Limb (tissue), 2 donors: ENCODE measurements at regions not wholly inside any gene's neighbourhood (a gene's known extent, or its start where the extent isn't known, plus 50 kb on each side); places are given as distances from the start of the nearest gene placed in this dataset.
A peak's percentile ranks its signal among the peaks of the same experiment; 100 is the strongest.
"Not testable (repeated sequence)": the region's sequence is repeated elsewhere in the genome, so short reads cannot be mapped to it uniquely, and the experiment has no call there.

Source experiments
- DNase-seq, 2 donors: peaks; one replicate each; pipeline ENCODE4 v3.0.0-alpha.2; 2016; ENCODE audit errors: extremely low spot score in 2 of 2

- no peak for DNase-seq
These were observed 73.1 kb upstream of the FST start for GRCh38 chr5:53407373-53407772.

GRCh38 chr5:53411388-53411787 is 69.0 kb upstream of the FST start:
- no peak for DNase-seq

GRCh38 chr5:53412499-53412898 is 67.9 kb upstream of the FST start:
- not testable (repeated sequence) for DNase-seq

GRCh38 chr5:53416144-53416738 is 64.2 kb upstream of the FST start:
- DNase-seq = no peak

- no peak for DNase-seq
These were observed 62.0 kb upstream of the FST start for GRCh38 chr5:53418409-53418808.

GRCh38 chr5:53418826-53419658 is 61.4 kb upstream of the FST start:
- no peak for DNase-seq

- no peak for DNase-seq
These were observed 57.9 kb upstream of the FST start for GRCh38 chr5:53422539-53422938.

GRCh38 chr5:53423724-53424123 is 56.7 kb upstream of the FST start:
- no peak for DNase-seq

GRCh38 chr5:53424686-53425615 is 55.5 kb upstream of the FST start:
- no peak for DNase-seq

GRCh38 chr5:53425687-53426511 is 54.5 kb upstream of the FST start:
- peak; percentile 46 to 58 for DNase-seq

GRCh38 chr5:53426512-53426830 is 54.0 kb upstream of the FST start:
- DNase-seq = no peak

- no peak for DNase-seq
These were observed 53.6 kb upstream of the FST start for GRCh38 chr5:53426878-53427277.

GRCh38 chr5:53427965-53428364 is 52.5 kb upstream of the FST start:
- DNase-seq = no peak

GRCh38 chr5:53429706-53430105 is 50.7 kb upstream of the FST start:
- no peak for DNase-seq

GRCh38 chr5:53430618-53431252 is 49.7 kb upstream of the FST start:
- DNase-seq = no peak
